AG04450 (cell line): ENCODE measurements at regions not wholly inside any gene's neighbourhood (a gene's known extent, or its start where the extent isn't known, plus 50 kb on each side); places are given as distances from the start of the nearest gene placed in this dataset.

Experiments
- CTCF ChIA-PET: fragments of 300-600, 350-600 bp; formaldehyde crosslinking; extraction: SDS; loops from one replicate; lab custom pipeline; 2022; ENCODE audit warnings: antibody characterized with exemption, inconsistent platforms; lab: Charles Lee
- POLR2A ChIA-PET: fragments of 350-600 bp; formaldehyde crosslinking; extraction: SDS; loops from one replicate; lab custom pipeline; 2021; ENCODE audit warnings: antibody characterized with exemption, inconsistent platforms; lab: Yijun Ruan, JAX
- DNase-seq: peaks from one replicate; pipeline ENCODE4 v3.0.0-alpha.2; 2011; ENCODE audit warnings: low read depth, low spot score
- H3K27ac ChIP-seq: one replicate; pipeline ENCODE4 v1.5.1; 2012; ENCODE audit warnings: low read depth, low read length, control low read depth
- H3K27me3 ChIP-seq: one replicate; pipeline ENCODE4 v1.6.0; 2012; ENCODE audit warnings: low read length; ENCODE audit not compliant: control insufficient read depth, insufficient read depth
- H3K4me3 ChIP-seq: 2 replicates; pipeline ENCODE4 v1.5.1; 2011; ENCODE audit warnings: mild to moderate bottlenecking, low read depth, low read length, control low read depth
- H3K9me3 ChIP-seq: 2 replicates; pipeline ENCODE4 v1.5.1; 2012; ENCODE audit warnings: low read length; ENCODE audit not compliant: control insufficient read depth, insufficient read depth
- TF ChIP-seq, protein P1 (sequence below): IDR thresholded peaks from 2 replicates; pipeline ENCODE4 v1.5.1; 2011; ENCODE audit warnings: low read depth, low read length, control low read depth, inconsistent platforms

- ChIA-PET POLR2A (no interaction called here), CTCF (interaction anchor here (1.0 kb wide), 1 partner anchor 64 kb away, joined by 3 read pairs; no protein-coding TSS in a partner anchor)
- Histone ChIP-seq H3K27ac (no peak overlapping the region), H3K9me3 (no peaks in the 10 kb centered on the region), H3K27me3 (no peaks in the 10 kb centered on the region), H3K4me3 (no peak overlapping the region)
- TF ChIP-seq, protein P1, sequence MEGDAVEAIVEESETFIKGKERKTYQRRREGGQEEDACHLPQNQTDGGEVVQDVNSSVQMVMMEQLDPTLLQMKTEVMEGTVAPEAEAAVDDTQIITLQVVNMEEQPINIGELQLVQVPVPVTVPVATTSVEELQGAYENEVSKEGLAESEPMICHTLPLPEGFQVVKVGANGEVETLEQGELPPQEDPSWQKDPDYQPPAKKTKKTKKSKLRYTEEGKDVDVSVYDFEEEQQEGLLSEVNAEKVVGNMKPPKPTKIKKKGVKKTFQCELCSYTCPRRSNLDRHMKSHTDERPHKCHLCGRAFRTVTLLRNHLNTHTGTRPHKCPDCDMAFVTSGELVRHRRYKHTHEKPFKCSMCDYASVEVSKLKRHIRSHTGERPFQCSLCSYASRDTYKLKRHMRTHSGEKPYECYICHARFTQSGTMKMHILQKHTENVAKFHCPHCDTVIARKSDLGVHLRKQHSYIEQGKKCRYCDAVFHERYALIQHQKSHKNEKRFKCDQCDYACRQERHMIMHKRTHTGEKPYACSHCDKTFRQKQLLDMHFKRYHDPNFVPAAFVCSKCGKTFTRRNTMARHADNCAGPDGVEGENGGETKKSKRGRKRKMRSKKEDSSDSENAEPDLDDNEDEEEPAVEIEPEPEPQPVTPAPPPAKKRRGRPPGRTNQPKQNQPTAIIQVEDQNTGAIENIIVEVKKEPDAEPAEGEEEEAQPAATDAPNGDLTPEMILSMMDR: no peak
- DNase-seq: no peak
Observed at GRCh38 chr10:118395947-118396346, 53.8 kb upstream of the FAM204A start.

DNA sequence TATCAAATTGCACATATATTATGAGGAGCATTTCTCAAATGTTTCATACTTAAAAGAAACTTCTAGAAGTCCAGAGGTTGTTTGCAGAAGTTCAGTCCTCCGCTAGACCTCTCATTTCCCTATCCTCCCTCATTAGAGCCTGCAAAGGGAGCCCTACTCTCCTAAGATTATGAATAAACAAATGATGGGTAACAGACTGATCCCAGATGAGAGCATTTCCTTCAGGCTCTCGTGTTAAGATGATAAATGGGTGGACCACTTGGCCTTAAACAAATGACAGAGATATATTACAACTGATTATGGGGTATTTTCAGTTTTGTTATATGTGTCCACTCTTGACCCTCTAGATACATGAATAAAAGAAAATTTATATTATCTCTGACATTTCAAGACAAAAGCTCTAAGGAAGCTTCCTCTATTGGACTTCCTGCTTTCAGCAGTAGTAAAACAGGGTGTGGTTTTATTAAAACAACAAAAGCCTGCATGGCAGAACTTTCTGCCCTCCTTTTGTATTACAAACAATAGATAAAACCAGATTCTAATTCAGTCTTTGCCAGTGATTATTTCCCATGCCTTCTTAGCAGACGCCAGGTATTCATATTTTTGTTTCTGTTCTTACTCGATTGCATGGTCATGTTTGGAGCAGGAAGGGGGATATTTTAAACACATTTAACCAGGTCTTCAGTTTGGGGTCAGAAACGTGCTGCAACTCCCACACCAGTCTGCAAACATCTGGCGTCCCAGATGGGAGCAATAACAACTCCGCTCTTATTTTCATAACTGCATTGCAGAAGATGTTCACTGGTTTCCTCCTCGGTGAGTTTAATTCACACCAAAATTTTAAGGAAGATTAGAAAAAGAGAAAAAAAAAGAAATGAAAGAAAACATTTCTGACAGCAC is 52.4 kb upstream of the FAM204A start:
- H3K4me3 ChIP-seq: no peak overlapping the region
- CTCF ChIA-PET: no interaction called here
- no peaks in the 10 kb centered on the region for H3K9me3 ChIP-seq
- H3K27ac ChIP-seq: no peak overlapping the region
- DNase-seq: no peak
- H3K27me3 ChIP-seq: no peaks in the 10 kb centered on the region
- POLR2A ChIA-PET: no interaction called here
- TF ChIP-seq, protein P1: no peak

DNA sequence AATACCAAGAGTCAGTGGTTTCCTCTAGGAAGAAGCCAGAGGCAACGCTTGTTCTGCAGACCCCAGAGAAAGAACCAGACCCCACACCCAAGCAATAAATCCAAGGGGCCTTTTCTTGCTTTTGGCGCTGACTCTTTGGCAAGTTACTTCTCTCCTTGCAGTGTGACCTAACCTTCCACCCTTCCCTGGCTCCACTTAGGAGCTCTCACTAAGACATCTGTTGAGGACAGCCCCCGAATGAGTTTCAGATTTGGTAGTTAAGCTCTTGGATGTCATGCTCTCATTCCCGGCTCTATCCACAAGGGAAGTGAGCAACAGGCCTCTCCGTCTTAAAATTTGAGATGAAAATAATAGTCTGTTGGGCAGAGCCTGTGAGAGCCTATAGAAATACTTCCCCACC is 50.6 kb upstream of the FAM204A start:
- Histone ChIP-seq H3K27ac (no peak overlapping the region), H3K27me3 (no peaks in the 10 kb centered on the region), H3K4me3 (no peak overlapping the region), H3K9me3 (no peaks in the 10 kb centered on the region)
- DNase-seq: no peak
- TF ChIP-seq, protein P1: no peak
- ChIA-PET POLR2A (no interaction called here), CTCF (no interaction called here)
